Transverse colon (tissue), 4 donors: ENCODE measurements at regions not wholly inside any gene's neighbourhood (a gene's known extent, or its start where the extent isn't known, plus 50 kb on each side); places are given as distances from the start of the nearest gene placed in this dataset.
"Not testable (repeated sequence)": the region's sequence is repeated elsewhere in the genome, so short reads cannot be mapped to it uniquely, and the experiment has no call there.

Experiments used
- DNase-seq: peaks from one replicate; pipeline ENCODE4 v3.0.0-alpha.2; 2019
- H3K27ac ChIP-seq, 4 donors: fragments of 200-600 bp; sonication (generic); 2 replicates each; pipeline ENCODE4 v1.5.1; 2016 to 2018; ENCODE audit warnings: inconsistent platforms in 4 of 4
- H3K27me3 ChIP-seq: fragments of 200-600 bp; sonication (generic); 2 replicates; pipeline ENCODE4 v1.5.1; 2017; ENCODE audit warnings: inconsistent platforms
- H3K36me3 ChIP-seq, 4 donors: fragments of 200-600 bp; sonication (generic); 2 replicates each; pipeline ENCODE4 v1.5.1; 2017 to 2019; ENCODE audit warnings: inconsistent platforms in 4 of 4
- H3K4me1 ChIP-seq, 4 donors: fragments of 200-600 bp; sonication (generic); 2 replicates each; pipeline ENCODE4 v1.5.1; 2017 to 2020; ENCODE audit warnings: inconsistent platforms in 4 of 4
- H3K4me3 ChIP-seq, 4 donors: fragments of 200-600 bp; sonication (generic); 1 replicate in 1 of 4; 2 replicates in 3 of 4; pipeline versions ENCODE4 v1.5.1 to v1.6.1; 2017 to 2019; ENCODE audit warnings: inconsistent platforms in 4 of 4
- H3K9me3 ChIP-seq, 2 donors: fragments of 200-600 bp; sonication (generic); 2 replicates each; pipeline ENCODE4 v1.5.1; 2017 to 2019; ENCODE audit warnings: inconsistent platforms in 2 of 2
- CTCF ChIP-seq, 5 experiments: fragments of 200-600 bp in 3 of 5; fragments of 450-650 bp in 2 of 5; sonication (generic) in 3 of 5; IDR thresholded peaks; 1 replicate in 2 of 5; 2 replicates in 3 of 5; pipeline ENCODE4 v1.5.1; 2016 to 2017; ENCODE audit warnings: antibody characterized with exemption in 5 of 5, inconsistent platforms in 3 of 5, mild to moderate bottlenecking in 2 of 5, moderate library complexity in 1 of 5
- EP300 ChIP-seq: sonication (generic); formaldehyde crosslinking; IDR thresholded peaks from one replicate; pipeline ENCODE4 v1.6.1; 2017; ENCODE audit warnings: antibody characterized with exemption, low read depth
- POLR2A ChIP-seq: fragments of 450-650 bp; IDR thresholded peaks from one replicate; pipeline ENCODE4 v1.6.1; 2016; ENCODE audit warnings: antibody characterized with exemption, mild to moderate bottlenecking, moderate library complexity
- POLR2AphosphoS5 ChIP-seq, 3 donors: sonication (generic); formaldehyde crosslinking; IDR thresholded peaks; one replicate each; pipeline ENCODE4 v1.6.1; 2016; ENCODE audit warnings: antibody characterized with exemption in 3 of 3
- WGBS, 2 donors: methylation state at CpG; one replicate each; pipeline ENCODE4 v1.1.5; 2018; ENCODE audit warnings: low coverage in 1 of 2; 5-methylcytosine and 5-hydroxymethylcytosine counted together
- in situ Hi-C, 4 donors: fragments of 200-750 bp; cut with MboI; loops; one replicate each; pipeline versions ENCODE4 v1.15.0 to v1.15.1; 2017; ENCODE audit warnings: low sequenced_read_pairs in 3 of 4, low pct_ligation_motif_present in 1 of 4, low pct_unique_long_range_greater_than_20kb in 1 of 4
- intact Hi-C: fragments of 100-400 bp; cut with DNase I; formaldehyde crosslinking; loops from one replicate; pipeline ENCODE4 v1.15.1; 2023; ENCODE audit warnings: low total_unique reads

- no peaks in the 10 kb centered on the region for H3K36me3 ChIP-seq
- H3K4me3 ChIP-seq: no peak overlapping the region
- TF ChIP-seq POLR2AphosphoS5 (IDR thresholded peaks at IDR 0.05) (no peak), POLR2A (no peak), EP300 (no peak)
- H3K9me3 ChIP-seq: no peaks in the 10 kb centered on the region
- H3K27ac ChIP-seq: no peak overlapping the region
- in situ Hi-C loops: no loop called here
- H3K4me1 ChIP-seq: no peaks in the 10 kb centered on the region
- no peak for DNase-seq
- no peaks in the 10 kb centered on the region for H3K27me3 ChIP-seq
- WGBS, 2 donors: 87 to 93% methylated on average over 1 of the region's 1 CpG
- intact Hi-C loops: no loop called here
Observed at GRCh38 chr4:164326056-164326455, 427.9 kb upstream of the SMIM31 start.

- Histone ChIP-seq H3K4me1 (no peaks in the 10 kb centered on the region), H3K27ac (no peak overlapping the region), H3K36me3 (no peaks in the 10 kb centered on the region), H3K27me3 (no peaks in the 10 kb centered on the region), H3K9me3 (no peaks in the 10 kb centered on the region), H3K4me3 (no peak overlapping the region)
- DNase-seq: no peak
- in situ Hi-C loops (no loop called here), intact Hi-C loops (no loop called here)
- TF ChIP-seq CTCF (IDR thresholded peaks at IDR 0.05): no peak
- TF ChIP-seq POLR2A: no peak
- TF ChIP-seq POLR2AphosphoS5 (IDR thresholded peaks at IDR 0.05): no peak
- TF ChIP-seq EP300: no peak
Observed at GRCh38 chr4:164337219-164337944, 416.5 kb upstream of the SMIM31 start.

GRCh38 chr4:164343472-164343976, 410.4 kb upstream of the SMIM31 start:
- Histone ChIP-seq H3K9me3 (no peaks in the 10 kb centered on the region), H3K27ac (no peak overlapping the region), H3K4me3 (no peak overlapping the region), H3K4me1 (no peaks in the 10 kb centered on the region), H3K36me3 (no peaks in the 10 kb centered on the region), H3K27me3 (no peaks in the 10 kb centered on the region)
- 63 to 64% methylated on average over 2 to 3 of the region's 3 CpGs for WGBS, 2 donors
- no peak for DNase-seq
- intact Hi-C loops: loop anchor here (10.0 kb wide), 1 partner anchor 479 kb away; no protein-coding TSS in a partner anchor
- TF ChIP-seq POLR2AphosphoS5 (IDR thresholded peaks at IDR 0.05): no peak
- in situ Hi-C loops: no loop called here

GRCh38 chr4:164345756-164346155, 408.2 kb upstream of the SMIM31 start:
- no peak for DNase-seq
- intact Hi-C loops: loop anchor here (10.0 kb wide), 1 partner anchor 481 kb away; no protein-coding TSS in a partner anchor
- H3K36me3 ChIP-seq: no peaks in the 10 kb centered on the region
- H3K9me3 ChIP-seq: no peaks in the 10 kb centered on the region
- TF ChIP-seq EP300: no peak
- no peak for TF ChIP-seq POLR2A
- no peak for TF ChIP-seq CTCF (IDR thresholded peaks at IDR 0.05)
- no peak for TF ChIP-seq POLR2AphosphoS5 (IDR thresholded peaks at IDR 0.05)
- H3K27ac ChIP-seq: no peak overlapping the region
- in situ Hi-C loops: no loop called here
- H3K4me1 ChIP-seq: no peaks in the 10 kb centered on the region
- H3K27me3 ChIP-seq: no peaks in the 10 kb centered on the region
- no peak overlapping the region for H3K4me3 ChIP-seq

GRCh38 chr4:164350061-164350460, 403.9 kb upstream of the SMIM31 start:
- in situ Hi-C loops (no loop called here), intact Hi-C loops (no loop called here)
- no peak for TF ChIP-seq POLR2A
- no peak overlapping the region for H3K4me3 ChIP-seq
- no peaks in the 10 kb centered on the region for H3K36me3 ChIP-seq
- H3K27me3 ChIP-seq: no peaks in the 10 kb centered on the region
- H3K9me3 ChIP-seq: no peaks in the 10 kb centered on the region
- no peak for DNase-seq
- H3K27ac ChIP-seq: no peak overlapping the region
- no peaks in the 10 kb centered on the region for H3K4me1 ChIP-seq

- H3K4me1 ChIP-seq, H3K36me3 ChIP-seq, intact Hi-C loops, H3K9me3 ChIP-seq, H3K27ac ChIP-seq, H3K4me3 ChIP-seq, H3K27me3 ChIP-seq, DNase-seq, in situ Hi-C loops: not testable (repeated sequence)
- 95% methylated on average over 24 of the region's 24 CpGs; no CpG with 5 or more reads in 1 of the 2 donors for WGBS, 2 donors
Observed at GRCh38 chr4:164350716-164351115, 403.2 kb upstream of the SMIM31 start.
